Activated T-helper 1 cell treated with anti-CD3 and anti-CD28 coated beads, Interleukin-12 subunit alpha, Interleukin-12 subunit beta, Interleukin-2, Interleukin-4 antibody, amounts not matched to agents 30 ng/mL and 10 ng/mL and 1 ng/mL, durations not matched to agents 14 hours and 24 hours and 36 hours (primary cell): ENCODE measurements at regions not wholly inside any gene's neighbourhood (a gene's known extent, or its start where the extent isn't known, plus 50 kb on each side); places are given as distances from the start of the nearest gene placed in this dataset.

Source experiments
- DNase-seq: peaks from one replicate; pipeline ENCODE4 v3.0.0; 2021; ENCODE audit warnings: low spot score
- H3K27ac Mint-ChIP-seq: one replicate; pipeline ENCODE4 v1.8.0; 2021; ENCODE audit warnings: mild to moderate bottlenecking, mixed read lengths
- H3K27me3 Mint-ChIP-seq: one replicate; pipeline ENCODE4 v1.8.0; 2022; ENCODE audit warnings: mild to moderate bottlenecking, moderate library complexity, mixed read lengths; ENCODE audit not compliant: insufficient read depth
- H3K36me3 Mint-ChIP-seq: one replicate; pipeline ENCODE4 v1.8.0; 2021; ENCODE audit warnings: low read depth, mixed read lengths
- H3K4me1 Mint-ChIP-seq: one replicate; pipeline ENCODE4 v1.8.0; 2021; ENCODE audit warnings: low read depth, mixed read lengths
- H3K4me3 Mint-ChIP-seq: one replicate; pipeline ENCODE4 v1.8.0; 2021; ENCODE audit warnings: mild to moderate bottlenecking, moderate library complexity, mixed read lengths
- H3K9me3 Mint-ChIP-seq: one replicate; pipeline ENCODE4 v1.8.0; 2021; ENCODE audit warnings: mixed read lengths
- intact Hi-C: fragments of 100-400 bp; cut with micrococcal nuclease; formaldehyde crosslinking; loops from one replicate; pipeline ENCODE4 v1.15.1; 2024

- intact Hi-C loops = no loop called here
- H3K27me3 Mint-ChIP-seq = no peaks in the 10 kb centered on the region
- H3K36me3 Mint-ChIP-seq = no peaks in the 10 kb centered on the region
- H3K4me3 Mint-ChIP-seq = no peak overlapping the region
- no peak overlapping the region for H3K27ac Mint-ChIP-seq
- no peaks in the 10 kb centered on the region for H3K4me1 Mint-ChIP-seq
- H3K9me3 Mint-ChIP-seq = peaks cover 4% of the 10 kb centered on the region
- no peak for DNase-seq
Observed at GRCh38 chr4:13092702-13093101, 391.4 kb downstream of the RAB28 start.

- Mint-ChIP-seq H3K9me3 (peaks cover 2% of the 10 kb centered on the region), H3K4me3 (no peak overlapping the region), H3K27me3 (no peaks in the 10 kb centered on the region), H3K36me3 (no peaks in the 10 kb centered on the region), H3K4me1 (no peaks in the 10 kb centered on the region), H3K27ac (no peak overlapping the region)
- no peak for DNase-seq
- intact Hi-C loops = no loop called here
Observed at GRCh38 chr4:13089659-13089998, 394.5 kb downstream of the RAB28 start.

GRCh38 chr4:13088726-13089658 is 395.1 kb downstream of the RAB28 start:
- DNase-seq = no peak
- Mint-ChIP-seq H3K36me3 (no peaks in the 10 kb centered on the region), H3K27me3 (no peaks in the 10 kb centered on the region), H3K27ac (no peak overlapping the region), H3K4me1 (no peaks in the 10 kb centered on the region), H3K9me3 (no peaks in the 10 kb centered on the region), H3K4me3 (no peak overlapping the region)
- intact Hi-C loops = no loop called here

- no peak overlapping the region for H3K27ac Mint-ChIP-seq
- H3K9me3 Mint-ChIP-seq = peaks cover 12% of the 10 kb centered on the region
- H3K27me3 Mint-ChIP-seq = no peaks in the 10 kb centered on the region
- intact Hi-C loops = no loop called here
- no peaks in the 10 kb centered on the region for H3K36me3 Mint-ChIP-seq
- no peak overlapping the region for H3K4me3 Mint-ChIP-seq
- no peaks in the 10 kb centered on the region for H3K4me1 Mint-ChIP-seq
- DNase-seq = no peak
Observed at GRCh38 chr4:13087041-13087440, 397.1 kb downstream of the RAB28 start.

- no peaks in the 10 kb centered on the region for H3K36me3 Mint-ChIP-seq
- intact Hi-C loops = no loop called here
- H3K27me3 Mint-ChIP-seq = no peaks in the 10 kb centered on the region
- no peaks in the 10 kb centered on the region for H3K4me1 Mint-ChIP-seq
- no peak overlapping the region for H3K4me3 Mint-ChIP-seq
- no peak overlapping the region for H3K27ac Mint-ChIP-seq
- peaks cover 36% of the 10 kb centered on the region for H3K9me3 Mint-ChIP-seq
- no peak for DNase-seq
Observed at GRCh38 chr4:13084210-13084609, 399.9 kb downstream of the RAB28 start.

GRCh38 chr4:13081830-13082229 is 402.3 kb downstream of the RAB28 start:
- Mint-ChIP-seq H3K27ac (no peak overlapping the region), H3K4me3 (no peak overlapping the region), H3K9me3 (peaks cover 36% of the 10 kb centered on the region), H3K27me3 (no peaks in the 10 kb centered on the region), H3K36me3 (no peaks in the 10 kb centered on the region), H3K4me1 (no peaks in the 10 kb centered on the region)
- intact Hi-C loops = no loop called here
- DNase-seq = no peak

GRCh38 chr4:13067077-13067476 is 417.1 kb downstream of the RAB28 start:
- DNase-seq = no peak
- Mint-ChIP-seq H3K27me3 (peaks cover 2% of the 10 kb centered on the region), H3K4me3 (no peak overlapping the region), H3K4me1 (no peaks in the 10 kb centered on the region), H3K9me3 (peaks cover 3% of the 10 kb centered on the region), H3K36me3 (no peaks in the 10 kb centered on the region), H3K27ac (no peak overlapping the region)
- intact Hi-C loops = no loop called here

- Mint-ChIP-seq H3K36me3 (no peaks in the 10 kb centered on the region), H3K27me3 (peaks cover 2% of the 10 kb centered on the region), H3K4me3 (no peak overlapping the region), H3K4me1 (no peaks in the 10 kb centered on the region), H3K27ac (no peak overlapping the region), H3K9me3 (no peaks in the 10 kb centered on the region)
- DNase-seq = no peak
- intact Hi-C loops = no loop called here
Observed at GRCh38 chr4:13059019-13059418, 425.1 kb downstream of the RAB28 start.

GRCh38 chr4:13056630-13057189 is 427.4 kb downstream of the RAB28 start:
- no peaks in the 10 kb centered on the region for H3K4me1 Mint-ChIP-seq
- intact Hi-C loops = no loop called here
- H3K27me3 Mint-ChIP-seq = peaks cover 2% of the 10 kb centered on the region

GRCh38 chr4:13054420-13054970 is 429.6 kb downstream of the RAB28 start:
- Mint-ChIP-seq H3K36me3 (no peaks in the 10 kb centered on the region), H3K27ac (no peak overlapping the region), H3K27me3 (peaks cover 2% of the 10 kb centered on the region), H3K4me1 (no peaks in the 10 kb centered on the region), H3K9me3 (no peaks in the 10 kb centered on the region), H3K4me3 (no peak overlapping the region)
- no peak for DNase-seq
- intact Hi-C loops = no loop called here

More at GRCh38 chr4:13056630-13057189, 427.4 kb downstream of the RAB28 start:
- DNase-seq = no peak
- Mint-ChIP-seq H3K9me3 (no peaks in the 10 kb centered on the region), H3K4me3 (no peak overlapping the region), H3K36me3 (no peaks in the 10 kb centered on the region), H3K27ac (no peak overlapping the region)

GRCh38 chr4:13047591-13047990 is 436.5 kb downstream of the RAB28 start:
- no peaks in the 10 kb centered on the region for H3K4me1 Mint-ChIP-seq
- no peak overlapping the region for H3K4me3 Mint-ChIP-seq
- H3K36me3 Mint-ChIP-seq = no peaks in the 10 kb centered on the region
- no peaks in the 10 kb centered on the region for H3K27me3 Mint-ChIP-seq
- no peak overlapping the region for H3K27ac Mint-ChIP-seq
- H3K9me3 Mint-ChIP-seq = no peaks in the 10 kb centered on the region
- DNase-seq = no peak
- intact Hi-C loops = no loop called here

- H3K4me3 Mint-ChIP-seq = no peak overlapping the region
- intact Hi-C loops = no loop called here
- no peaks in the 10 kb centered on the region for H3K36me3 Mint-ChIP-seq
- H3K9me3 Mint-ChIP-seq = no peaks in the 10 kb centered on the region
- H3K27ac Mint-ChIP-seq = no peak overlapping the region
- no peaks in the 10 kb centered on the region for H3K27me3 Mint-ChIP-seq
- no peak for DNase-seq
- no peaks in the 10 kb centered on the region for H3K4me1 Mint-ChIP-seq
Observed at GRCh38 chr4:13036841-13037240, 447.3 kb downstream of the RAB28 start.

GRCh38 chr4:13032936-13033335 is 451.2 kb downstream of the RAB28 start:
- Mint-ChIP-seq H3K4me1 (no peaks in the 10 kb centered on the region), H3K9me3 (no peaks in the 10 kb centered on the region), H3K4me3 (no peak overlapping the region), H3K27me3 (no peaks in the 10 kb centered on the region), H3K27ac (no peak overlapping the region), H3K36me3 (no peaks in the 10 kb centered on the region)
- intact Hi-C loops = no loop called here
- DNase-seq = no peak
